ENCODE measurements at regions not wholly inside any gene's neighbourhood (a gene's known extent, or its start where the extent isn't known, plus 50 kb on each side); places are given as distances from the start of the nearest gene placed in this dataset.

DNA sequence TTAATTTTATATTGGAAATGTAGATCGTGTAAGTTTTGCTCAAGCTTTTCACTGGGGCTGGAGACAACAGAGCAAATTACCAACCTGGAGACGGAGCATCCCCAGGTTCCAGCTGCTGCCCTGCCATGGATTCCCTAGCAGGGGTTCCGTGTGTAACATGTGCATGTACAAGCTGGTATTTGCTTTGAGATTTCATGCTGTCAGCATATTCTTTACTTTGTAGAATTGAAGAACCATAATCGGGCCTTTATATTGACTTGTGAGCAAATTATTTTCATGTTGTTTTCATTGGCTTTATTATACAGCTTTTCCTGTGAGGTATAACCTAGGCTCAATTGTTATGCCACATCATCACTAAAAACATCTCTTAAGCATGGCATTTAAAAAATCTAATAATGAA, 369.2 kb upstream of the COBL start:
- Mint-ChIP-seq H3K4me3 (no peak overlapping the region), H3K4me1 (no peaks in the 10 kb centered on the region)
- TF ChIP-seq CTCF (IDR thresholded peaks at IDR 0.05; ENCODE audit: unreplicated experiment in 3 of 3) = no peak

DNA sequence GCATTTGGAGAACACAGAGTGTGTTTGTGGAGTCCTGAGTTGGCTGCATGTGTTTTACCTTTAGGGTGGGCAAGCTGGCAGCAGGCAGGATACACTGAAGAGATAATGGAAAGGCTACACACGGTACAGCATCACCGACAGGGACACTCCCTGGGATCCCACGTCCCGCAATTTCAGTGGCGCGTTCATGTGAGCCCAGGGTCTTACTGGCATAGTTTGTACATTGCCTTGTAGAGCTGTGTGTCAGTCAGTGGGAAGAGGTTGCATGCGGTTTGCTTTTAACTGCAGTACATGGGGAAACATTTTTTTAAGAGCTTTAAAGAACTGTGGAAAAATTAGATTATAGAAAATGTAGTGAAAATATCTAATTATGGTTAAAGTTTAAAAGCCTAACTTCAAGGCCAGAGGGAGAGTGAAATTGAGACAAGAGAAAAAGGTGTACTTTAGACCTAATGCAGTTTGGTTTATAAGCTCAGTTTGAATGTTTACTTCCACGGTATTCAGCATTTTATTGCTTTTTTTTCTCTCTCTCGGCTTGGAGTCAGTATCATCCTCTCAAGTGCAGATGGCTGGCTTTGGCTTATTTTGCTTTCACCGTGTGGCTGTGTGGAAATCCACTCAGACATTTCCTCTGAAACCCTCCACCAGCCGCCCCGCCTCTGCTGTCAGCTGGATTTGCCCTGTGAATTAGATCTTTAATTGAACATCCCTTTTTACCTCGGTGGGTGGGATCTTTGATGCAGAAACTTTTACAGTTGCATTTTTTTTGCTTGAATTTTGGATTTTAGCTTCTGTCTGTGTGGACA, 364.2 kb upstream of the COBL start:
- Mint-ChIP-seq H3K4me1 (no peaks in the 10 kb centered on the region), H3K4me3 (no peak overlapping the region), H3K27ac (no peak overlapping the region), H3K9me3 (peaks cover 7% of the 10 kb centered on the region), H3K36me3 (ENCODE audit: low read depth) (no peaks in the 10 kb centered on the region), H3K27me3 (ENCODE audit: low read depth) (peaks cover 3% of the 10 kb centered on the region)
- TF ChIP-seq CTCF (IDR thresholded peaks at IDR 0.05; ENCODE audit: unreplicated experiment in 3 of 3) = no peak

More for the DNA sequence above, 369.2 kb upstream of the COBL start:
- peaks cover 3% of the 10 kb centered on the region for H3K9me3 Mint-ChIP-seq
- no peaks in the 10 kb centered on the region for H3K36me3 Mint-ChIP-seq (ENCODE audit: low read depth)
- H3K27me3 Mint-ChIP-seq (ENCODE audit: low read depth) = peaks cover 3% of the 10 kb centered on the region
- H3K27ac Mint-ChIP-seq = no peak overlapping the region

GRCh38 chr7:51679358-51679757, 362.7 kb upstream of the COBL start:
- H3K4me1 Mint-ChIP-seq = no peaks in the 10 kb centered on the region
- peaks cover 13% of the 10 kb centered on the region for H3K9me3 Mint-ChIP-seq
- H3K36me3 Mint-ChIP-seq (ENCODE audit: low read depth) = no peaks in the 10 kb centered on the region
- peaks cover 3% of the 10 kb centered on the region for H3K27me3 Mint-ChIP-seq (ENCODE audit: low read depth)
- no peak for TF ChIP-seq CTCF (IDR thresholded peaks at IDR 0.05; ENCODE audit: unreplicated experiment in 3 of 3)
- H3K27ac Mint-ChIP-seq = no peak overlapping the region
- H3K4me3 Mint-ChIP-seq = no peak overlapping the region

GRCh38 chr7:51666751-51667150, 350.1 kb upstream of the COBL start:
- no peaks in the 10 kb centered on the region for H3K27me3 Mint-ChIP-seq (ENCODE audit: low read depth)
- TF ChIP-seq CTCF (IDR thresholded peaks at IDR 0.05; ENCODE audit: unreplicated experiment in 3 of 3) = peak in 2 of 3 experiments; percentile 14 to 16

GRCh38 chr7:51666266-51666665, 349.7 kb upstream of the COBL start:
- H3K36me3 Mint-ChIP-seq (ENCODE audit: low read depth) = no peaks in the 10 kb centered on the region
- H3K27ac Mint-ChIP-seq = no peak overlapping the region
- no peak for TF ChIP-seq CTCF (IDR thresholded peaks at IDR 0.05; ENCODE audit: unreplicated experiment in 3 of 3)
- H3K27me3 Mint-ChIP-seq (ENCODE audit: low read depth) = no peaks in the 10 kb centered on the region
- no peaks in the 10 kb centered on the region for H3K9me3 Mint-ChIP-seq
- no peaks in the 10 kb centered on the region for H3K4me1 Mint-ChIP-seq
- no peak overlapping the region for H3K4me3 Mint-ChIP-seq

More at GRCh38 chr7:51666751-51667150, 350.1 kb upstream of the COBL start:
- no peak overlapping the region for H3K4me3 Mint-ChIP-seq
- no peaks in the 10 kb centered on the region for H3K36me3 Mint-ChIP-seq (ENCODE audit: low read depth)
- H3K4me1 Mint-ChIP-seq = no peaks in the 10 kb centered on the region
- H3K9me3 Mint-ChIP-seq = no peaks in the 10 kb centered on the region
- no peak overlapping the region for H3K27ac Mint-ChIP-seq
